ENCODE measurements at regions not wholly inside any gene's neighbourhood (a gene's known extent, or its start where the extent isn't known, plus 50 kb on each side); places are given as distances from the start of the nearest gene placed in this dataset.

DNA sequence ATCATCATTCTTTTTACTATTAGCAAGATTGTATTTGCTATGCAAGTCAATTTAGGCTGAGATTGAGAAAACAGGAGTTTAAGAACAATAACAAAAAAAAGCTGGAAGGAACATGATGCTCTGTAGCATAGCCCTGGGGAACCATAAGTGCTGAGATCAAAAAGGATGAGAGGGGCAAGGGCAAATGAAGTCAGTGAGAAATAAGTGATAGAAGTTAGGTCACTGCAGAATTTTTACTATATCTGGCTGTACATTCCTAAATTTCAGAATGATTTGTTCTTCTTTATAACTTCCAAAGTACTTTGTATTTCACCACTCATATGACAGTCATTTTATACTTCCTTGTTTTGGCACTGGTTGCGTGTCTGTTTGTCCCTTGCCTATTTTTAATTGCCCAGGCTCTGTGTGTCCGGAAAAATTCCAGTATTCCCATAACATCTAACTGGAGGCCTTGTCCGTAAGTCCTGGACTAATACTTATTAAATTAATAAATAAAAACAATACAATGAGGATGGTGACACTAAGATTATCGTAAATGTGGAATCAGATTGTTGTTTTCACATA, 444.7 kb downstream of the TENT5A start:
- H3K4me3 ChIP-seq (ENCODE audit: low read depth, low read length), result no peak overlapping the region
- TF ChIP-seq, protein P1, sequence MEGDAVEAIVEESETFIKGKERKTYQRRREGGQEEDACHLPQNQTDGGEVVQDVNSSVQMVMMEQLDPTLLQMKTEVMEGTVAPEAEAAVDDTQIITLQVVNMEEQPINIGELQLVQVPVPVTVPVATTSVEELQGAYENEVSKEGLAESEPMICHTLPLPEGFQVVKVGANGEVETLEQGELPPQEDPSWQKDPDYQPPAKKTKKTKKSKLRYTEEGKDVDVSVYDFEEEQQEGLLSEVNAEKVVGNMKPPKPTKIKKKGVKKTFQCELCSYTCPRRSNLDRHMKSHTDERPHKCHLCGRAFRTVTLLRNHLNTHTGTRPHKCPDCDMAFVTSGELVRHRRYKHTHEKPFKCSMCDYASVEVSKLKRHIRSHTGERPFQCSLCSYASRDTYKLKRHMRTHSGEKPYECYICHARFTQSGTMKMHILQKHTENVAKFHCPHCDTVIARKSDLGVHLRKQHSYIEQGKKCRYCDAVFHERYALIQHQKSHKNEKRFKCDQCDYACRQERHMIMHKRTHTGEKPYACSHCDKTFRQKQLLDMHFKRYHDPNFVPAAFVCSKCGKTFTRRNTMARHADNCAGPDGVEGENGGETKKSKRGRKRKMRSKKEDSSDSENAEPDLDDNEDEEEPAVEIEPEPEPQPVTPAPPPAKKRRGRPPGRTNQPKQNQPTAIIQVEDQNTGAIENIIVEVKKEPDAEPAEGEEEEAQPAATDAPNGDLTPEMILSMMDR (IDR thresholded peaks at IDR 0.05; ENCODE audit: control insufficient read depth, extremely low read depth, insufficient read depth), result no peak
- no peak for DNase-seq (ENCODE audit: low read depth)

GRCh38 chr6:81304466-81304865, 448.0 kb downstream of the TENT5A start:
- TF ChIP-seq, protein P1 (IDR thresholded peaks at IDR 0.05; ENCODE audit: control insufficient read depth, extremely low read depth, insufficient read depth), result no peak
- DNase-seq (ENCODE audit: low read depth), result no peak
- no peak overlapping the region for H3K4me3 ChIP-seq (ENCODE audit: low read depth, low read length)

- no peak overlapping the region for H3K4me3 ChIP-seq (ENCODE audit: low read depth, low read length)
- TF ChIP-seq, protein P1 (IDR thresholded peaks at IDR 0.05; ENCODE audit: control insufficient read depth, extremely low read depth, insufficient read depth), result no peak
- DNase-seq (ENCODE audit: low read depth), result no peak
Measured at GRCh38 chr6:81300961-81301360, 451.5 kb downstream of the TENT5A start.

DNA sequence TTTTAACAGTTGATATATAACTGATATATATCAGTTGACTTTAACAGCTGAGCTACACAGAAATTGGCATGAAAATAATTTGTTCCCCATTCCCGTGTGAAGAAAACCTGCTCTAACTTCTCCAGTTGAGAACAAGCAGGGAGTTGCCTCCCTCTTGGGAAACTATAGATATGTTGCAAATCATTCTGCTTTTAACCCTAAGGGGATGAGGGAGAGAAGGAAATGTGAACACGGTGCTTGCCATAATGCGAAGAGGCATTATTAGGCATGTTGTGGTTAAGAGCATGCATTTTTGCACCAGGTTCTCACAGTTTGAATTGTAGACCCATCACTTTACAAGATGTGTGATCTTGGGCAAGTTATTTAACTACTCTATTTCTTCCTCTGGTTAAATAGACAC, 453.7 kb downstream of the TENT5A start:
- no peak overlapping the region for H3K4me3 ChIP-seq (ENCODE audit: low read depth, low read length)
- DNase-seq (ENCODE audit: low read depth), result no peak
- TF ChIP-seq, protein P1 (IDR thresholded peaks at IDR 0.05; ENCODE audit: control insufficient read depth, extremely low read depth, insufficient read depth), result no peak

- TF ChIP-seq, protein P1 (IDR thresholded peaks at IDR 0.05; ENCODE audit: control insufficient read depth, extremely low read depth, insufficient read depth), result no peak
- no peak for DNase-seq (ENCODE audit: low read depth)
- no peak overlapping the region for H3K4me3 ChIP-seq (ENCODE audit: low read depth, low read length)
Measured at GRCh38 chr6:81295310-81295709, 457.2 kb downstream of the TENT5A start.

DNA sequence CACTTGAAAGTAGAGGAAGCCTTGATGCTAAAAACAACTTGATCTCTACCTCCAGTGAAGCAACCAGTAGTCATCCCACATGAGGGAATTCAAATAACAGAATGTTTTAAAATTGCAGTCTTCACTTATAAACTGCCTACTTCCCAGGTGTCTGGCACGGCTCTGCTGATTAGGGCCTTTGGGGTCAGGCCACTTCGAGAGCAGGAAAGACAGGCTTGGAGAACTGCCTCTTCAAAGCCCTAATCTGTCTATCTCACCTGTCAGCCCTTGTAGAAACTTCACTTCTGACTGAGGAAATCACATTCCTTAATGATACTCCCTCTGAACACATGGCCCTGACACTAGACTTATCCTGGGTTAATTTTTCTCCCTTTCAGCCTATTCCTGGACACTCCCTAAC, 458.6 kb downstream of the TENT5A start:
- no peak overlapping the region for H3K4me3 ChIP-seq (ENCODE audit: low read depth, low read length)
- no peak for DNase-seq (ENCODE audit: low read depth)
- TF ChIP-seq, protein P1 (IDR thresholded peaks at IDR 0.05; ENCODE audit: control insufficient read depth, extremely low read depth, insufficient read depth), result no peak

DNA sequence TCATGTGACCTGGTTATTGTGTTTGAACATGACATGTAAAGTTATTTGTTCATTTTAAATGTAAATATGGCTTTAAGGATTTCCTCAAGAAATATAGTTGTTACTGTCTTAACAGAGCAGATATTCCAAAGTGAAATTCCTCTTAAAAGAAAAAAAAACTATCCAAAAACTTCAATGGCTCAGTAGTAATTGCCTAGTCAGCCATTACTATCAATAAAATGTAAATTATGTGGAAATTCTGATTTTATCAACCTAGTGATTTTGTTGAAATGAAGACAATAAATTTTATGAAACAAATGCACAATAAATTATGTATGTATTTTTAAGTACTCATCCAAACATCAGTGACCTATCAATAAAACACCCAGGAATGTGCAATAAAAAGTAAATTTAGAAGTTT, 463.3 kb downstream of the TENT5A start:
- TF ChIP-seq, protein P1 (IDR thresholded peaks at IDR 0.05; ENCODE audit: control insufficient read depth, extremely low read depth, insufficient read depth), result no peak
- no peak for DNase-seq (ENCODE audit: low read depth)
- no peak overlapping the region for H3K4me3 ChIP-seq (ENCODE audit: low read depth, low read length)

Data from LNCaP clone FGC (cell line).